Adrenal gland (tissue), 9 donors: ENCODE measurements at regions not wholly inside any gene's neighbourhood (a gene's known extent, or its start where the extent isn't known, plus 50 kb on each side); places are given as distances from the start of the nearest gene placed in this dataset.

Experiments used
- DNase-seq, 7 donors: peaks; one replicate each; pipeline ENCODE4 v3.0.0-alpha.2; 2019 to 2020
- H3K27ac ChIP-seq, 5 donors: fragments of 200-600 bp; sonication (generic) in 4 of 5; 1 replicate in 3 of 5; 2 replicates in 2 of 5; pipeline versions ENCODE4 v1.5.1 to v1.8.0; 2016 to 2020; ENCODE audit warnings: mild to moderate bottlenecking in 1 of 5
- H3K27me3 ChIP-seq: fragments of 200-600 bp; 2 replicates; pipeline ENCODE4 v1.8.0; 2021
- H3K36me3 ChIP-seq, 2 donors: fragments of 200-600 bp; replicated peaks in 1 of 2; 1 replicate in 1 of 2; 2 replicates in 1 of 2; pipeline versions ENCODE4 v1.5.1 to v1.8.0; 2018 to 2022
- H3K4me1 ChIP-seq, 2 donors: fragments of 200-600 bp; replicated peaks in 1 of 2; 1 replicate in 1 of 2; 2 replicates in 1 of 2; pipeline versions ENCODE4 v1.5.1 to v1.8.0; 2018 to 2021
- H3K4me3 ChIP-seq, 4 donors: fragments of 200-600 bp; sonication (generic) in 3 of 4; one replicate each; pipeline ENCODE4 v1.5.1; 2016 to 2018
- H3K9me3 ChIP-seq, 3 donors: fragments of 200-600 bp; sonication (generic) in 1 of 3; replicated peaks in 1 of 3; 1 replicate in 2 of 3; 2 replicates in 1 of 3; pipeline versions ENCODE4 v1.5.1 to v1.8.0; 2016 to 2021
- CTCF ChIP-seq, 6 experiments: fragments of 450-650 bp in 4 of 6; fragments of 200-600 bp in 2 of 6; sonication (generic) in 1 of 6; IDR thresholded peaks; 1 replicate in 5 of 6; 2 replicates in 1 of 6; pipeline versions ENCODE4 v1.5.1 to v1.8.0; 2016 to 2021; ENCODE audit warnings: antibody characterized with exemption in 6 of 6, mild to moderate bottlenecking in 2 of 6, moderate library complexity in 1 of 6
- POLR2A ChIP-seq, 2 donors: fragments of 450-650 bp; IDR thresholded peaks; one replicate each; pipeline ENCODE4 v1.6.1; 2017; ENCODE audit warnings: antibody characterized with exemption in 2 of 2, mild to moderate bottlenecking in 2 of 2, moderate library complexity in 1 of 2
- WGBS, 4 donors: extraction: QIAGEN DNeasy Blood & Tissue Kit in 2 of 4; methylation state at CpG; one replicate each; pipeline versions ENCODE4 v1.1.5 to v1.1.7; 2013 to 2017; 5-methylcytosine and 5-hydroxymethylcytosine counted together
- intact Hi-C, 2 donors: fragments of 100-400 bp; cut with DNase I; formaldehyde crosslinking; loops; one replicate each; pipeline versions ENCODE4 v1.14.1 to v1.15.0; 2022 to 2023
- donor health status: healthy with polysubstance abuse.
- donor health status: Bipolar disorder and iron deficiency.
- donor health status: DM: yes; HTN: yes; CAD: no.
- donor health status: DM: no; HTN: no; CAD: no.
- donor health status: DM: no; HTN: no; CAD: no.

- no peaks in the 10 kb centered on the region for H3K9me3 ChIP-seq
- WGBS, 4 donors, result 63 to 88% (median 84%) methylated on average over 1 of the region's 1 CpG
- H3K36me3 ChIP-seq, result no peaks in the 10 kb centered on the region
- no peak overlapping the region for H3K27ac ChIP-seq
- H3K4me1 ChIP-seq, result no peaks in the 10 kb centered on the region
- intact Hi-C loops, result no loop called here
- H3K4me3 ChIP-seq, result no peak overlapping the region
- H3K27me3 ChIP-seq, result no peaks in the 10 kb centered on the region
- no peak for DNase-seq
- TF ChIP-seq POLR2A (IDR thresholded peaks at IDR 0.05) (no peak), CTCF (IDR thresholded peaks at IDR 0.05) (no peak)
Observed at GRCh38 chr3:34938784-34939183, 700.5 kb upstream of the ARPP21 start.

- Histone ChIP-seq H3K4me3 (no peak overlapping the region), H3K4me1 (no peaks in the 10 kb centered on the region), H3K27me3 (no peaks in the 10 kb centered on the region), H3K36me3 (no peaks in the 10 kb centered on the region), H3K27ac (no peak overlapping the region), H3K9me3 (no peaks in the 10 kb centered on the region)
- no peak for DNase-seq
- no peak for TF ChIP-seq CTCF (IDR thresholded peaks at IDR 0.05)
- no peak for TF ChIP-seq POLR2A (IDR thresholded peaks at IDR 0.05)
- intact Hi-C loops, result no loop called here
Observed at GRCh38 chr3:34942256-34942655, 697.1 kb upstream of the ARPP21 start.

GRCh38 chr3:34947834-34948233 lies 691.5 kb upstream of the ARPP21 start:
- H3K27ac ChIP-seq, result no peak overlapping the region
- H3K4me1 ChIP-seq, result no peaks in the 10 kb centered on the region
- no peak for TF ChIP-seq POLR2A (IDR thresholded peaks at IDR 0.05)
- no peak for TF ChIP-seq CTCF (IDR thresholded peaks at IDR 0.05)
- no peaks in the 10 kb centered on the region for H3K36me3 ChIP-seq
- intact Hi-C loops, result no loop called here
- no peak overlapping the region for H3K4me3 ChIP-seq
- no peaks in the 10 kb centered on the region for H3K9me3 ChIP-seq
- no peaks in the 10 kb centered on the region for H3K27me3 ChIP-seq
- no peak for DNase-seq

GRCh38 chr3:34948517-34948916 lies 690.8 kb upstream of the ARPP21 start:
- intact Hi-C loops, result no loop called here
- no peaks in the 10 kb centered on the region for H3K27me3 ChIP-seq
- no peak overlapping the region for H3K27ac ChIP-seq
- no peaks in the 10 kb centered on the region for H3K9me3 ChIP-seq
- DNase-seq, result no peak
- no peaks in the 10 kb centered on the region for H3K4me1 ChIP-seq
- H3K36me3 ChIP-seq, result no peaks in the 10 kb centered on the region
- WGBS, 4 donors, result 33 to 76% (median 65%) methylated on average over 1 of the region's 1 CpG
- TF ChIP-seq POLR2A (IDR thresholded peaks at IDR 0.05) (no peak), CTCF (IDR thresholded peaks at IDR 0.05) (no peak)
- H3K4me3 ChIP-seq, result no peak overlapping the region
